ENCODE measurements at regions not wholly inside any gene's neighbourhood (a gene's known extent, or its start where the extent isn't known, plus 50 kb on each side); places are given as distances from the start of the nearest gene placed in this dataset.

GRCh38 chr2:60335533-60336237 lies 217.8 kb downstream of the BCL11A start:
- Histone ChIP-seq H3K4me3 (no peak overlapping the region), H3K27me3 (no peaks in the 10 kb centered on the region), H3K27ac (no peak overlapping the region), H3K36me3 (no peaks in the 10 kb centered on the region), H3K4me1 (ENCODE audit: low read depth) (no peaks in the 10 kb centered on the region), H3K9me3 (ENCODE audit: low read depth) (no peaks in the 10 kb centered on the region)
- no peak for DNase-seq (ENCODE audit: low read depth in 1 of 2, low spot score in 1 of 2)
- TF ChIP-seq CTCF (IDR thresholded peaks at IDR 0.05; ENCODE audit: low read depth, low read length), result no peak

GRCh38 chr2:60334610-60335009 lies 218.8 kb downstream of the BCL11A start:
- H3K36me3 ChIP-seq, result no peaks in the 10 kb centered on the region
- no peak for TF ChIP-seq CTCF (IDR thresholded peaks at IDR 0.05; ENCODE audit: low read depth, low read length)
- H3K27ac ChIP-seq, result no peak overlapping the region
- H3K4me3 ChIP-seq, result no peak overlapping the region
- H3K9me3 ChIP-seq (ENCODE audit: low read depth), result no peaks in the 10 kb centered on the region
- no peak for DNase-seq (ENCODE audit: low read depth in 1 of 2, low spot score in 1 of 2)
- H3K27me3 ChIP-seq, result no peaks in the 10 kb centered on the region
- no peaks in the 10 kb centered on the region for H3K4me1 ChIP-seq (ENCODE audit: low read depth)

GRCh38 chr2:60333264-60333663 lies 220.2 kb downstream of the BCL11A start:
- H3K27ac ChIP-seq, result no peak overlapping the region
- H3K4me3 ChIP-seq, result no peak overlapping the region
- TF ChIP-seq CTCF (IDR thresholded peaks at IDR 0.05; ENCODE audit: low read depth, low read length), result no peak
- no peaks in the 10 kb centered on the region for H3K9me3 ChIP-seq (ENCODE audit: low read depth)
- no peaks in the 10 kb centered on the region for H3K36me3 ChIP-seq
- DNase-seq (ENCODE audit: low read depth in 1 of 2, low spot score in 1 of 2), result no peak
- no peaks in the 10 kb centered on the region for H3K4me1 ChIP-seq (ENCODE audit: low read depth)
- H3K27me3 ChIP-seq, result no peaks in the 10 kb centered on the region

GRCh38 chr2:60331115-60331809 lies 222.2 kb downstream of the BCL11A start:
- no peaks in the 10 kb centered on the region for H3K4me1 ChIP-seq (ENCODE audit: low read depth)
- H3K9me3 ChIP-seq (ENCODE audit: low read depth), result no peaks in the 10 kb centered on the region
- no peak overlapping the region for H3K4me3 ChIP-seq
- TF ChIP-seq CTCF (IDR thresholded peaks at IDR 0.05; ENCODE audit: low read depth, low read length), result no peak
- H3K27me3 ChIP-seq, result no peaks in the 10 kb centered on the region
- H3K27ac ChIP-seq, result no peak overlapping the region
- H3K36me3 ChIP-seq, result no peaks in the 10 kb centered on the region
- DNase-seq (ENCODE audit: low read depth in 1 of 2, low spot score in 1 of 2), result peak in 1 of 2 donors; percentile 31

- no peak overlapping the region for H3K27ac ChIP-seq
- DNase-seq (ENCODE audit: low read depth in 1 of 2, low spot score in 1 of 2), result no peak
- no peaks in the 10 kb centered on the region for H3K27me3 ChIP-seq
- no peaks in the 10 kb centered on the region for H3K36me3 ChIP-seq
- no peak overlapping the region for H3K4me3 ChIP-seq
- TF ChIP-seq CTCF (IDR thresholded peaks at IDR 0.05; ENCODE audit: low read depth, low read length), result no peak
- H3K9me3 ChIP-seq (ENCODE audit: low read depth), result no peaks in the 10 kb centered on the region
- no peaks in the 10 kb centered on the region for H3K4me1 ChIP-seq (ENCODE audit: low read depth)
Observed at GRCh38 chr2:60329225-60329624, 224.2 kb downstream of the BCL11A start.
